DND-41 (cell line): ENCODE measurements at regions not wholly inside any gene's neighbourhood (a gene's known extent, or its start where the extent isn't known, plus 50 kb on each side); places are given as distances from the start of the nearest gene placed in this dataset.

Experiments used
- ATAC-seq: fragments of 200-7000 bp; cut with Tn5 transposase; 3 replicates; pipeline ENCODE4 v1.9.1; 2021; ENCODE audit warnings: low read depth; ENCODE audit not compliant: insufficient read depth
- DNase-seq: peaks from one replicate; pipeline ENCODE4 v3.0.0-alpha.2; 2020
- H2AFZ ChIP-seq: 2 replicates; pipeline ENCODE4 v1.6.0; 2012; ENCODE audit warnings: low read depth, low read length
- H3K27ac ChIP-seq: 2 replicates; pipeline ENCODE4 v1.5.1; 2012; ENCODE audit warnings: low read length, inconsistent platforms
- H3K27me3 ChIP-seq: fragments of 200-600 bp; sonication (generic); 2 replicates; pipeline ENCODE4 v1.6.0; 2012; ENCODE audit warnings: low read length, mild to moderate bottlenecking, inconsistent platforms; ENCODE audit not compliant: insufficient read depth, poor library complexity
- H3K36me3 ChIP-seq: 2 replicates; pipeline ENCODE4 v1.5.1; 2012; ENCODE audit warnings: low read length, inconsistent platforms; ENCODE audit not compliant: insufficient read depth
- H3K4me1 ChIP-seq: 2 replicates; pipeline ENCODE4 v1.5.1; 2012; ENCODE audit warnings: mild to moderate bottlenecking, low read length; ENCODE audit not compliant: insufficient read depth
- H3K4me2 ChIP-seq: 2 replicates; pipeline ENCODE4 v1.6.0; 2012; ENCODE audit warnings: mild to moderate bottlenecking, moderate library complexity, low read length, inconsistent platforms; ENCODE audit not compliant: insufficient read depth
- H3K4me3 ChIP-seq, 2 experiments: fragments of 200-600 bp in 1 of 2; shearing (Covaris generic) in 1 of 2; 2 replicates each; pipeline ENCODE4 v1.5.1; 2012 to 2016; ENCODE audit warnings: inconsistent platforms in 2 of 2, low read length in 2 of 2, mild to moderate bottlenecking in 2 of 2, low read depth in 1 of 2, moderate library complexity in 1 of 2
- H3K79me2 ChIP-seq: 2 replicates; pipeline ENCODE4 v1.6.0; 2012; ENCODE audit warnings: low read length, inconsistent platforms; ENCODE audit not compliant: insufficient read depth
- H3K9ac ChIP-seq: 2 replicates; pipeline ENCODE4 v1.6.0; 2012; ENCODE audit warnings: low read depth, mild to moderate bottlenecking, inconsistent platforms, low read length, moderate library complexity
- H3K9me3 ChIP-seq: 2 replicates; pipeline ENCODE4 v1.5.1; 2012; ENCODE audit warnings: low read length, moderate library complexity, mild to moderate bottlenecking, inconsistent platforms; ENCODE audit not compliant: insufficient read depth, severe bottlenecking
- H4K20me1 ChIP-seq: 2 replicates; pipeline ENCODE4 v1.6.0; 2012; ENCODE audit warnings: low read length; ENCODE audit not compliant: insufficient read depth
- EZH2 ChIP-seq: IDR thresholded peaks from 3 replicates; pipeline ENCODE4 v1.6.1; 2012; ENCODE audit warnings: borderline replicate concordance, low read depth, mild to moderate bottlenecking, moderate library complexity, low read length, inconsistent platforms; ENCODE audit not compliant: severe bottlenecking
- TF ChIP-seq, protein P1 (sequence below): IDR thresholded peaks from 2 replicates; pipeline ENCODE4 v1.5.1; 2012; ENCODE audit warnings: borderline replicate concordance, low read length, moderate library complexity, mild to moderate bottlenecking; ENCODE audit not compliant: poor library complexity, severe bottlenecking; ENCODE audit errors: extremely low read depth

DNA sequence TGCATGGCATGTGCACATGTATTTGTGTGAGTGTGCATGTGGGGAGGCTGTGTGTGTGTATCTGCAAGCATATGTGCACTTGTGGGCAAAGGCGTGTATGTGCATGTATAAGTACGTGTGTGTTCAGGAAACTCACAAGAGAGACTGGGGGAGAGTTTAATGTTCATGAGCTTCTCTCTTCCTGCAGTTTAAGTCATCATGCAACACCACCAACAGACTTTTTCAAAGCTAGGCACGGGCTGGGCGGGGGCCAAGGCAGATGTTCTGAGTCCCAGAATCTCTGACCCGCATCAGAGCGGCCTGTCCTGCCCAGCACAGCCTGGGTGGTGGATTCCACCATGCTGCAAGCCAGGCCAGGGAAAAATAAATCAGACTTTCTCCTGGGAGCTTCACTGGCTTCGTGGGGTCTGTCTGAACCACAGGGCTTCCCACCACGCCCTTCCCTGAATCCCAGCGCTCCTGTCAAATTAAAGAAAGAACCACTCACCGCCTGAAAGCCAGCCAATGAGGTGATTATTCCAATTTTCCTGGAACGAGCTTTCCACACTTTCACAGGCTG is 75.7 kb downstream of the PITPNM2 start:
- TF ChIP-seq, protein P1, sequence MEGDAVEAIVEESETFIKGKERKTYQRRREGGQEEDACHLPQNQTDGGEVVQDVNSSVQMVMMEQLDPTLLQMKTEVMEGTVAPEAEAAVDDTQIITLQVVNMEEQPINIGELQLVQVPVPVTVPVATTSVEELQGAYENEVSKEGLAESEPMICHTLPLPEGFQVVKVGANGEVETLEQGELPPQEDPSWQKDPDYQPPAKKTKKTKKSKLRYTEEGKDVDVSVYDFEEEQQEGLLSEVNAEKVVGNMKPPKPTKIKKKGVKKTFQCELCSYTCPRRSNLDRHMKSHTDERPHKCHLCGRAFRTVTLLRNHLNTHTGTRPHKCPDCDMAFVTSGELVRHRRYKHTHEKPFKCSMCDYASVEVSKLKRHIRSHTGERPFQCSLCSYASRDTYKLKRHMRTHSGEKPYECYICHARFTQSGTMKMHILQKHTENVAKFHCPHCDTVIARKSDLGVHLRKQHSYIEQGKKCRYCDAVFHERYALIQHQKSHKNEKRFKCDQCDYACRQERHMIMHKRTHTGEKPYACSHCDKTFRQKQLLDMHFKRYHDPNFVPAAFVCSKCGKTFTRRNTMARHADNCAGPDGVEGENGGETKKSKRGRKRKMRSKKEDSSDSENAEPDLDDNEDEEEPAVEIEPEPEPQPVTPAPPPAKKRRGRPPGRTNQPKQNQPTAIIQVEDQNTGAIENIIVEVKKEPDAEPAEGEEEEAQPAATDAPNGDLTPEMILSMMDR, result no peak
- no peak for TF ChIP-seq EZH2
- H3K9me3 ChIP-seq, result no peaks in the 10 kb centered on the region
- H3K27me3 ChIP-seq, result peaks cover 14% of the 10 kb centered on the region
- H3K36me3 ChIP-seq, result no peaks in the 10 kb centered on the region
- DNase-seq, result no peak
- H3K79me2 ChIP-seq, result no peaks in the 10 kb centered on the region
- no peak overlapping the region for H2AFZ ChIP-seq
- H3K27ac ChIP-seq, result no peak overlapping the region
- no peak overlapping the region for H3K4me2 ChIP-seq
- H4K20me1 ChIP-seq, result no peaks in the 10 kb centered on the region
- H3K9ac ChIP-seq, result no peak overlapping the region
- no peak overlapping the region for H3K4me3 ChIP-seq
- ATAC-seq, result peak; percentile 25; the same call in 1 of the 3 replicates
- H3K4me1 ChIP-seq, result no peaks in the 10 kb centered on the region

DNA sequence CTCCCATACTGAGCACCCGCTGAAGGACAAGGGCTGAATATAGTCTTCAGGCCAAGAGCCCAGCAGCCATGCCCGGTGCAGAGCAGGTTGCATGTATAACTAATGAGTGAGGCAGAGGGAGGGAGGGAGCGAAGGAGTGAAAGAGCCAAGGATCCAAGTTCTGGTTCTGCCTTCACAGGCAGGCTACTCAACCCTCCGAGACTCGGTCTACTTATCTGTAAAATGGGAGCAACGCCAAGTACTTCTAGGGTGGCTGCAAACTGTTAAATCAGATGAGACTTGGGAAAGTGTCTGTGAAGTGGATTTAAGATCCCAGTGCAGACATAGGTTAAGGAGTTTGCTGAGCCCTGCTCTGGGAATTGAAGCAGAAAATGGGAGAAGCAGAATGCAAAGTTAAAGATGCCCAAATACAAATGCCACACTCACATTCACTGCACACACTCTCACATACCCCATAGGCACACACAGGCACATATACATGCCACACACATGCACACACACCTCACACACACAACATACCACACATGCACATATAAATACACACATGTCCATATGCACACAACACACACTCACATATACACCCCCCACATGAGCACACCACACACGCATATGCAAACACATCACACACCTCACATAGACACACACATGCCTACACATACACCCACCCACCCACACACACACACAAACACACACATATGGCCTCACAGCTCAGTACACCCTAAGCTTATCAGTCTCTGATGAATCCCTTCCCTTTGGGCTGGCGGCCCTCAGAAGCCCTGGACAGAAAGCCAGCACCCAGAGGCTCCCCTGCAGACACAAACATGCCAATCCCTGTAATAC is 76.7 kb downstream of the PITPNM2 start:
- peaks cover 16% of the 10 kb centered on the region for H3K27me3 ChIP-seq
- no peaks in the 10 kb centered on the region for H3K9me3 ChIP-seq
- TF ChIP-seq EZH2, result no peak
- TF ChIP-seq, protein P1, result no peak
- H3K4me1 ChIP-seq, result no peaks in the 10 kb centered on the region
- no peak overlapping the region for H3K9ac ChIP-seq
- H3K4me2 ChIP-seq, result no peak overlapping the region
- no peaks in the 10 kb centered on the region for H3K36me3 ChIP-seq
- no peak overlapping the region for H3K27ac ChIP-seq
- H3K79me2 ChIP-seq, result no peaks in the 10 kb centered on the region
- DNase-seq (no peak), ATAC-seq (no peak)
- H4K20me1 ChIP-seq, result no peaks in the 10 kb centered on the region
- H2AFZ ChIP-seq, result no peak overlapping the region
- H3K4me3 ChIP-seq, result no peak overlapping the region

DNA sequence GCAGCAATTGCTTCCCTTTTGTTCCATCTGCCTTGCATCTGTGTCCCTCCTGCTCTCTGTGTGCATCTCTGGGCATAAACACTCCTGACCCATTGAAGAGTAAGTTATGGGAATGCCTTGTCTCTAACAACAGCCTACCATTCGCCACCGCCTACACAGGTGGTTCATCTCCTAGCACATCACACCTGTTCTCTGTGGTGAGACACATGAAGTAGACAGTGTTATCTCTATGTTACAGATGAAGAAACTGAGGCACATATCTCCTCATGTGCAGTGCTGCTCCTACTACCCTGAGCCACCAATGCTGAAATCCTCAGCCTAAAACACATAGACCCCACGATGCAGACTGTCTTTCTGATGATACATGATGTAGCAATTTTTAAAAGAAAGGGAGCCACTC is 77.6 kb downstream of the PITPNM2 start:
- H3K79me2 ChIP-seq, result no peaks in the 10 kb centered on the region
- H3K9ac ChIP-seq, result no peak overlapping the region
- no peaks in the 10 kb centered on the region for H3K4me1 ChIP-seq
- TF ChIP-seq, protein P1, result no peak
- no peak for TF ChIP-seq EZH2
- ATAC-seq, result no peak
- peaks cover 16% of the 10 kb centered on the region for H3K27me3 ChIP-seq
- no peak overlapping the region for H3K27ac ChIP-seq
- no peaks in the 10 kb centered on the region for H4K20me1 ChIP-seq
- no peaks in the 10 kb centered on the region for H3K36me3 ChIP-seq
- DNase-seq, result no peak
- no peak overlapping the region for H3K4me2 ChIP-seq
- H3K4me3 ChIP-seq, result no peak overlapping the region
- no peaks in the 10 kb centered on the region for H3K9me3 ChIP-seq
- H2AFZ ChIP-seq, result no peak overlapping the region
